Ammon's horn (tissue), 1 donor: ENCODE measurements at regions not wholly inside any gene's neighbourhood (a gene's known extent, or its start where the extent isn't known, plus 50 kb on each side); places are given as distances from the start of the nearest gene placed in this dataset.

ENCODE experiments used
- DNase-seq: peaks from one replicate; pipeline ENCODE4 v3.0.0-alpha.2; 2016; ENCODE audit warnings: low spot score

GRCh38 chr17:33977729-33978514 is 277.2 kb upstream of the CCL2 start:
- no peak for DNase-seq

- DNase-seq, result no peak
Measured at GRCh38 chr17:33978889-33979288, 276.2 kb upstream of the CCL2 start.

- DNase-seq, result no peak
Measured at GRCh38 chr17:33980193-33980592, 274.9 kb upstream of the CCL2 start.

GRCh38 chr17:33981711-33982601 is 273.1 kb upstream of the CCL2 start:
- DNase-seq, result peak; percentile 42

- DNase-seq, result no peak
Measured at GRCh38 chr17:33982909-33983308, 272.2 kb upstream of the CCL2 start.

- no peak for DNase-seq
Measured at GRCh38 chr17:33983824-33984574, 271.1 kb upstream of the CCL2 start.

GRCh38 chr17:33986088-33986487 is 269.0 kb upstream of the CCL2 start:
- no peak for DNase-seq

- DNase-seq, result no peak
Measured at GRCh38 chr17:33986566-33986965, 268.5 kb upstream of the CCL2 start.

- no peak for DNase-seq
Measured at GRCh38 chr17:33987162-33987561, 267.9 kb upstream of the CCL2 start.

- DNase-seq, result no peak
Measured at GRCh38 chr17:33989361-33990148, 265.5 kb upstream of the CCL2 start.

- DNase-seq, result no peak
Measured at GRCh38 chr17:33990943-33991706, 264.0 kb upstream of the CCL2 start.

- no peak for DNase-seq
Measured at GRCh38 chr17:33992113-33992512, 263.0 kb upstream of the CCL2 start.

- DNase-seq, result no peak
Measured at GRCh38 chr17:34000639-34001038, 254.4 kb upstream of the CCL2 start.

DNA sequence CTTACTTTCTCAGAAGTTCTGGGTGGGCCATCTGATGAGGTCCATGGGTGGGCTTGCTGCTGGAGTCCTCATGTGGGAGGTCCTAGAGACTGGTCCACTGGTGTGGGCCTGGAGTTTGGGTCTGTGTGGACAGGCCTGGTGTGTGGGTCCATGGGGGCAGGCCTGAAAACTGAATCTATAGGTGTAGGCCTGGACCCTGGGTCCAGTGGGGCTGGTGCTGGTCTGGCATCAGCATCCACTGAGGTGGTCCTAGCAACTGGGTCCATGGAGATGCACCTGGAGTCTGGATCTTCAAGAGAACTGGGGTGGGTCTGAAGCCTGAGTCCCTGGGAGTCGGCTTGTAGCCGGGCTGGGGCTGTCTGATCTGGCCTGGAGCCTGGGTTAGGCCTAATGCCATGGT is 253.8 kb upstream of the CCL2 start:
- DNase-seq, result no peak

DNA sequence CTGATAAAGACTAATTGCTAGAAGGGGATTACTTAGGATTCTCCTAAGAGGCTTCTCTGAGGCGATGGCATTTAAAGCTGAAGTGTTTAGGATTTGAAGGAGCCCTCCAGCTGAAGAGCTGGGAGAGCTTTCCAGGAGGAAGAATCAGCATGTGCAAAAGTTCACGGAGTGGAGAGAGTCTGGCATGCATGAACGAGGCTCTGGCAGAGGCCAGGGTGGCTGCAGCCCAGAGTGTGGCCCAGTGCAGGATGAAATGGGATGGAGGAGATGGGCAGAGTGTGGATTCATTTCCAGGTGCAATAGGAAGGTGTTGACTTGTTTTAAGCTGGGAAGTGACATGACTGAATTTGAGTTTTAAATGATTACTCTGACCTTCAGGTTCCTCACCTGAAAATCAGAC is 249.0 kb upstream of the CCL2 start:
- DNase-seq, result no peak

DNA sequence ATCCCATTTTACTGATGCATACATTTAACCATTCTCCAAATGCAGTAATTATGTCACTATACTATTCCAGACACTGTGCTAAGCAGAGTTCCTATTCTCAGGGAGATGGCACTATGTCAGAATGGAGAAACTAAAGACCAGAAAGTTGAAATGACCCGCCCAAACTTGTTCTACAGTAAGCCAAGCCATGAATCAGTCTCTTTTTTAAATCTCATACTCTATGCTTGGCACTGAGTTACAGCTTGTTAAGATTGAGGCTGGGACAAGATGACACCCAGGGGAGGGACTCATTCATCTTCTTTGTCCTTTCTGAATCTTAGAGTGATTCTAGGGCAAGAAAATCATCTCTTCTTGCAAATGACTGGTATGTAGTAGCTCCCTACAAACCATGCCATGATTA is 247.0 kb upstream of the CCL2 start:
- DNase-seq, result no peak

- no peak for DNase-seq
Measured at GRCh38 chr17:34009912-34010311, 245.2 kb upstream of the CCL2 start.

DNA sequence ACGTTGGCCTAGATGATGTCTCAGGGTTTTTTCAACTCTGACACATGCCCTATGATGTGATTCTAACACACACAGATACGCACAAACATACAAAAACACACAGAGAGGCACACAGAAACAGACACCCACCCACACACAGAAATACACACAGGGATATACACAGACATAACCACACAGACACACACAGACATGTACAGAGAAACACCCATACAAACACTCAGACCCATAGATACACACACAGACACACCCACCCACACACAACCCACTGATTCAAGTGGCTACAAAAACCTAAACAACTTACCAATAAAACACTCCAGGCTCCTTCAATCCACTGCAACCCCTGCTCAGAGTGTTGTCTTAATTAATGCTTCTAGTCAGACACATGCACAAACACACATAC is 244.6 kb upstream of the CCL2 start:
- DNase-seq, result no peak

- no peak for DNase-seq
Measured at GRCh38 chr17:34011599-34011998, 243.5 kb upstream of the CCL2 start.

GRCh38 chr17:34012709-34013375 is 242.2 kb upstream of the CCL2 start:
- no peak for DNase-seq
